Adrenal gland (tissue), 9 donors: ENCODE measurements at regions not wholly inside any gene's neighbourhood (a gene's known extent, or its start where the extent isn't known, plus 50 kb on each side); places are given as distances from the start of the nearest gene placed in this dataset.

Experiments
- DNase-seq, 7 donors: peaks; one replicate each; pipeline ENCODE4 v3.0.0-alpha.2; 2019 to 2020
- H3K27ac ChIP-seq, 5 donors: fragments of 200-600 bp; sonication (generic) in 4 of 5; 1 replicate in 3 of 5; 2 replicates in 2 of 5; pipeline versions ENCODE4 v1.5.1 to v1.8.0; 2016 to 2020; ENCODE audit warnings: mild to moderate bottlenecking in 1 of 5
- H3K27me3 ChIP-seq: fragments of 200-600 bp; 2 replicates; pipeline ENCODE4 v1.8.0; 2021
- H3K36me3 ChIP-seq, 2 donors: fragments of 200-600 bp; replicated peaks in 1 of 2; 1 replicate in 1 of 2; 2 replicates in 1 of 2; pipeline versions ENCODE4 v1.5.1 to v1.8.0; 2018 to 2022
- H3K4me1 ChIP-seq, 2 donors: fragments of 200-600 bp; replicated peaks in 1 of 2; 1 replicate in 1 of 2; 2 replicates in 1 of 2; pipeline versions ENCODE4 v1.5.1 to v1.8.0; 2018 to 2021
- H3K4me3 ChIP-seq, 4 donors: fragments of 200-600 bp; sonication (generic) in 3 of 4; one replicate each; pipeline ENCODE4 v1.5.1; 2016 to 2018
- H3K9me3 ChIP-seq, 3 donors: fragments of 200-600 bp; sonication (generic) in 1 of 3; replicated peaks in 1 of 3; 1 replicate in 2 of 3; 2 replicates in 1 of 3; pipeline versions ENCODE4 v1.5.1 to v1.8.0; 2016 to 2021
- CTCF ChIP-seq, 6 experiments: fragments of 450-650 bp in 4 of 6; fragments of 200-600 bp in 2 of 6; sonication (generic) in 1 of 6; IDR thresholded peaks; 1 replicate in 5 of 6; 2 replicates in 1 of 6; pipeline versions ENCODE4 v1.5.1 to v1.8.0; 2016 to 2021; ENCODE audit warnings: antibody characterized with exemption in 6 of 6, mild to moderate bottlenecking in 2 of 6, moderate library complexity in 1 of 6
- POLR2A ChIP-seq, 2 donors: fragments of 450-650 bp; IDR thresholded peaks; one replicate each; pipeline ENCODE4 v1.6.1; 2017; ENCODE audit warnings: antibody characterized with exemption in 2 of 2, mild to moderate bottlenecking in 2 of 2, moderate library complexity in 1 of 2
- WGBS, 4 donors: extraction: QIAGEN DNeasy Blood & Tissue Kit in 2 of 4; methylation state at CpG; one replicate each; pipeline versions ENCODE4 v1.1.5 to v1.1.7; 2013 to 2017; 5-methylcytosine and 5-hydroxymethylcytosine counted together
- intact Hi-C, 2 donors: fragments of 100-400 bp; cut with DNase I; formaldehyde crosslinking; loops; one replicate each; pipeline versions ENCODE4 v1.14.1 to v1.15.0; 2022 to 2023
- donor health status: healthy with polysubstance abuse.
- donor health status: Bipolar disorder and iron deficiency.
- donor health status: DM: yes; HTN: yes; CAD: no.
- donor health status: DM: no; HTN: no; CAD: no.
- donor health status: DM: no; HTN: no; CAD: no.

GRCh38 chr14:98953551-98954348 lies 318.2 kb downstream of the BCL11B start:
- Histone ChIP-seq H3K4me3 (no peak overlapping the region), H3K27me3 (no peaks in the 10 kb centered on the region), H3K36me3 (no peaks in the 10 kb centered on the region), H3K27ac (peak overlapping the region in 2 of 5 donors; percentile 13 to 19), H3K9me3 (no peaks in the 10 kb centered on the region), H3K4me1 (peaks cover 3 to 7% of the 10 kb centered on the region in 2 donors)
- TF ChIP-seq CTCF (IDR thresholded peaks at IDR 0.05) (no peak), POLR2A (IDR thresholded peaks at IDR 0.05) (peak in 1 of 2 donors; percentile 18)
- intact Hi-C loops: no loop called here
- DNase-seq: peak; percentile 81 to 96 (median 92)
- WGBS, 4 donors: 51 to 71% (median 66%) methylated on average over 20 of the region's 20 CpGs

- Histone ChIP-seq H3K4me1 (peaks cover 3 to 7% of the 10 kb centered on the region in 2 donors), H3K9me3 (no peaks in the 10 kb centered on the region), H3K27ac (no peak overlapping the region), H3K4me3 (no peak overlapping the region), H3K27me3 (no peaks in the 10 kb centered on the region), H3K36me3 (no peaks in the 10 kb centered on the region)
- TF ChIP-seq POLR2A (IDR thresholded peaks at IDR 0.05) (no peak), CTCF (IDR thresholded peaks at IDR 0.05) (no peak)
- DNase-seq: no peak
- intact Hi-C loops: no loop called here
- WGBS, 4 donors: 92 to 95% (median 93%) methylated on average over 8 to 10 of the region's 10 CpGs
Observed at GRCh38 chr14:98954349-98955000, 317.5 kb downstream of the BCL11B start.

- intact Hi-C loops: no loop called here
- no peaks in the 10 kb centered on the region for H3K27me3 ChIP-seq
- no peaks in the 10 kb centered on the region for H3K9me3 ChIP-seq
- TF ChIP-seq POLR2A (IDR thresholded peaks at IDR 0.05) (no peak), CTCF (IDR thresholded peaks at IDR 0.05) (no peak)
- no peaks in the 10 kb centered on the region for H3K36me3 ChIP-seq
- no peak overlapping the region for H3K4me3 ChIP-seq
- peaks cover 3 to 7% of the 10 kb centered on the region in 2 donors for H3K4me1 ChIP-seq
- 71 to 80% (median 73%) methylated on average over 9 of the region's 9 CpGs for WGBS, 4 donors
- H3K27ac ChIP-seq: no peak overlapping the region
- DNase-seq: no peak
Observed at GRCh38 chr14:98955036-98955740, 316.8 kb downstream of the BCL11B start.

GRCh38 chr14:98955741-98956070 lies 316.3 kb downstream of the BCL11B start:
- WGBS, 4 donors: 82 to 94% (median 88%) methylated on average over 5 of the region's 5 CpGs
- no peaks in the 10 kb centered on the region for H3K9me3 ChIP-seq
- peaks cover 3 to 7% of the 10 kb centered on the region in 2 donors for H3K4me1 ChIP-seq
- DNase-seq: no peak
- no peaks in the 10 kb centered on the region for H3K27me3 ChIP-seq
- H3K4me3 ChIP-seq: no peak overlapping the region
- H3K36me3 ChIP-seq: no peaks in the 10 kb centered on the region
- TF ChIP-seq CTCF (IDR thresholded peaks at IDR 0.05) (no peak), POLR2A (IDR thresholded peaks at IDR 0.05) (no peak)
- intact Hi-C loops: no loop called here
- no peak overlapping the region for H3K27ac ChIP-seq
